PC-9 (cell line): ENCODE measurements at regions not wholly inside any gene's neighbourhood (a gene's known extent, or its start where the extent isn't known, plus 50 kb on each side); places are given as distances from the start of the nearest gene placed in this dataset.
"Not testable (repeated sequence)": the region's sequence is repeated elsewhere in the genome, so short reads cannot be mapped to it uniquely, and the experiment has no call there.

Experiments used
- BruUV-seq: library from RNA; stranded (reverse); fragments of 400-500 nt; replicated peaks from 2 replicates; lab custom pipeline; 2021; lab: Mats Ljungman, UMichigan
- CTCF ChIA-PET: fragments of 300-600 bp; sonication (Branson Sonifier 250); formaldehyde crosslinking; loops from one replicate; lab custom pipeline; 2022; ENCODE audit warnings: antibody characterized with exemption; lab: Charles Lee
- POLR2A ChIA-PET: fragments of 300-600 bp; sonication (Branson Sonifier 250); formaldehyde crosslinking; loops from one replicate; lab custom pipeline; 2022; ENCODE audit warnings: antibody characterized with exemption; ENCODE audit not compliant: unreplicated experiment; lab: Charles Lee
- DNase-seq, 2 experiments: peaks; one replicate each; pipeline versions ENCODE4 v3.0.0 to v3.0.0-alpha.2; 2015 to 2022; ENCODE audit warnings: mixed read lengths in 1 of 2
- H2AFZ ChIP-seq: fragments of 200-600 bp; sonication (generic); 2 replicates; pipeline ENCODE4 v1.8.1; 2017; ENCODE audit warnings: antibody characterized with exemption
- H3F3A ChIP-seq: fragments of 200-600 bp; sonication (generic); 2 replicates; pipeline ENCODE4 v1.8.1; 2017; ENCODE audit warnings: antibody characterized with exemption, mild to moderate bottlenecking, low read depth; ENCODE audit not compliant: insufficient read depth
- H3K27ac ChIP-seq: fragments of 200-600 bp; sonication (generic); 2 replicates; pipeline ENCODE4 v1.6.1; 2016; ENCODE audit warnings: mixed run types
- H3K27me3 ChIP-seq: fragments of 200-600 bp; sonication (generic); 2 replicates; pipeline ENCODE4 v1.6.1; 2016; ENCODE audit warnings: low read depth, mixed run types; ENCODE audit not compliant: insufficient read depth
- H3K36me3 ChIP-seq: fragments of 200-600 bp; sonication (generic); 2 replicates; pipeline ENCODE4 v1.6.1; 2016; ENCODE audit warnings: low read depth, mixed run types
- H3K4me1 ChIP-seq: fragments of 200-600 bp; sonication (generic); replicated peaks from 2 replicates; pipeline ENCODE4 v1.6.1; 2016; ENCODE audit warnings: mixed run types; ENCODE audit not compliant: insufficient read depth
- H3K4me2 ChIP-seq: fragments of 200-600 bp; sonication (generic); 2 replicates; pipeline ENCODE4 v1.6.1; 2017; ENCODE audit warnings: mixed run types
- H3K4me3 ChIP-seq: fragments of 200-600 bp; sonication (generic); 2 replicates; pipeline ENCODE4 v1.6.1; 2016; ENCODE audit warnings: mixed run types
- H3K79me2 ChIP-seq: fragments of 200-600 bp; sonication (generic); 2 replicates; pipeline ENCODE4 v1.6.1; 2017; ENCODE audit warnings: low read depth, mixed run types
- H3K9me2 ChIP-seq: fragments of 200-600 bp; sonication (generic); 2 replicates; pipeline ENCODE4 v1.8.1; 2017; ENCODE audit warnings: mild to moderate bottlenecking; ENCODE audit not compliant: insufficient read depth
- H3K9me3 ChIP-seq: fragments of 200-600 bp; sonication (generic); 2 replicates; pipeline ENCODE4 v1.8.1; 2016; ENCODE audit warnings: low read depth; ENCODE audit not compliant: insufficient read depth
- H4K20me1 ChIP-seq: fragments of 200-600 bp; sonication (generic); 2 replicates; pipeline ENCODE4 v1.8.1; 2017; ENCODE audit not compliant: insufficient read depth
- CTCF ChIP-seq: fragments of 200-600 bp; sonication (generic); conservative IDR thresholded peaks from 2 replicates; pipeline ENCODE4 v1.6.1; 2017; ENCODE audit warnings: mixed run types, antibody characterized with exemption, mild to moderate bottlenecking, moderate library complexity
- EZH2 ChIP-seq: fragments of 200-600 bp; sonication (generic); IDR thresholded peaks from 2 replicates; pipeline ENCODE4 v1.8.0; 2017; ENCODE audit warnings: antibody characterized with exemption, low read depth
- intact Hi-C: fragments of 100-400 bp; cut with micrococcal nuclease; formaldehyde crosslinking; loops from one replicate; pipeline ENCODE4 v1.10.0; 2022; ENCODE audit not compliant: unreplicated experiment

GRCh38 chrX:113192418-113192817, 351.8 kb upstream of the AMOT start:
- Histone ChIP-seq H3K27me3 (no peaks in the 10 kb centered on the region), H2AFZ (no peak overlapping the region), H3K27ac (no peak overlapping the region), H3K9me2 (no peaks in the 10 kb centered on the region), H3K9me3 (no peaks in the 10 kb centered on the region), H3K79me2 (no peaks in the 10 kb centered on the region), H4K20me1 (no peaks in the 10 kb centered on the region), H3K4me2 (no peak overlapping the region), H3K4me1 (no peaks in the 10 kb centered on the region), H3K4me3 (no peak overlapping the region), H3K36me3 (no peaks in the 10 kb centered on the region), H3F3A (no peaks in the 10 kb centered on the region)
- ChIA-PET CTCF (no interaction called here), POLR2A (no interaction called here)
- intact Hi-C loops, result no loop called here
- TF ChIP-seq EZH2 (no peak), CTCF (no peak)
- no TSS peak for BruUV-seq
- no peak for DNase-seq

GRCh38 chrX:113157496-113157895, 316.9 kb upstream of the AMOT start:
- no peaks in the 10 kb centered on the region for H3K9me2 ChIP-seq
- no peaks in the 10 kb centered on the region for H3K27me3 ChIP-seq
- H3K4me1 ChIP-seq, result no peaks in the 10 kb centered on the region
- H3K79me2 ChIP-seq, result no peaks in the 10 kb centered on the region
- no peaks in the 10 kb centered on the region for H4K20me1 ChIP-seq
- no peak overlapping the region for H3K4me2 ChIP-seq
- no peaks in the 10 kb centered on the region for H3F3A ChIP-seq
- no peak overlapping the region for H3K27ac ChIP-seq
- POLR2A ChIA-PET, result no interaction called here
- no peak overlapping the region for H2AFZ ChIP-seq
- H3K4me3 ChIP-seq, result no peak overlapping the region
- no TSS peak for BruUV-seq
- TF ChIP-seq EZH2 (no peak), CTCF (no peak)
- CTCF ChIA-PET, result no interaction called here
- intact Hi-C loops, result no loop called here
- no peaks in the 10 kb centered on the region for H3K9me3 ChIP-seq
- no peak for DNase-seq
- H3K36me3 ChIP-seq, result no peaks in the 10 kb centered on the region

DNA sequence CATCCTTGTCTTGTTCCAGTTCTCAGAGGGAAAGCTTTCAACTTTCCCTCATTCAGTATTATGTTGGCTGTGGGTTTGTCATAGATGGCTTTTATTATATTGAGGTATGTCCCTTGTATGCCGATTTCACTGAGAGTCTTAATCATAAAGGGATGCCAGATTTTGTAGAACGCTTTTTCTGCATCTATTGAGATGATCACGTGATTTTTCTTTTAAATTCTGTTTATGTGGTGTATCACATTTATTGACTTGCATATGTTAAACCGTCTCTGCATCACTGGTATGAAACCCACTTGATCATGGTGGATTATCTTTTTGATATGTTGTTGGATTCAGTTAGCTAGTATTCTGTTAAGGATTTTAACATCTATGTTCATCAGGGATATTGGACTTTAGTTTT, 313.7 kb upstream of the AMOT start:
- H3F3A ChIP-seq, H2AFZ ChIP-seq, H3K9me2 ChIP-seq, BruUV-seq, H3K4me2 ChIP-seq, POLR2A ChIA-PET, H3K79me2 ChIP-seq, CTCF ChIA-PET, H4K20me1 ChIP-seq, DNase-seq, H3K36me3 ChIP-seq, H3K27me3 ChIP-seq, intact Hi-C loops, H3K9me3 ChIP-seq, H3K4me1 ChIP-seq, H3K4me3 ChIP-seq, H3K27ac ChIP-seq: not testable (repeated sequence)

- Histone ChIP-seq H4K20me1 (no peaks in the 10 kb centered on the region), H3K79me2 (no peaks in the 10 kb centered on the region), H3K4me2 (no peak overlapping the region), H3K27ac (no peak overlapping the region), H3K27me3 (no peaks in the 10 kb centered on the region), H3K4me3 (no peak overlapping the region), H3K9me3 (no peaks in the 10 kb centered on the region), H3K9me2 (0 out of 2 replicates have a peak, but pooled peaks cover 4% of the 10 kb centered on the region), H3K4me1 (no peaks in the 10 kb centered on the region), H3K36me3 (no peaks in the 10 kb centered on the region), H2AFZ (no peak overlapping the region), H3F3A (no peaks in the 10 kb centered on the region)
- TF ChIP-seq CTCF, result no peak
- TF ChIP-seq EZH2, result no peak
- ChIA-PET POLR2A (no interaction called here), CTCF (no interaction called here)
- BruUV-seq, result no TSS peak
- no peak for DNase-seq
- intact Hi-C loops, result no loop called here
Observed at GRCh38 chrX:113136836-113137235, 296.2 kb upstream of the AMOT start.
